ENCODE measurements at regions not wholly inside any gene's neighbourhood (a gene's known extent, or its start where the extent isn't known, plus 50 kb on each side); places are given as distances from the start of the nearest gene placed in this dataset.

DNA sequence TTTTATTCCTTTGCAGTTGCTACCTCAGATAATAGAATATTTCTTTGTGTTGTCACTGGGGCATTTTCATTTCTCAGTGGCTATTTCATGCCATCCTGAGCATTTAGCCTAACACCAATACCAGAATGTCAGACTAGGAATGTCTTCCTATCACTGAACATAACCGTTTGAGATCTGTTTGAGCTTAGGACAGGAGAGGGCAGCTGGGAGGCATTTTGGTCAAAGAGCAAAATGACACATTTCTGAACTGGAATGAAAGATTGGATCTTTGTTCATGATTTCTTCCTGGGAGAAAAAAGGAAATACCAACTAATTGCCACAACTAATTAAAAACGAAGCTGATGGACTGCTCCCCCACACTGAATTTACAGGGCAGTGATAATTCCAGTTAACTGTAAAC is 921.3 kb upstream of the NR2F2 start:
- no peak for TF ChIP-seq EZH2 (IDR thresholded peaks at IDR 0.05; ENCODE audit: insufficient read depth, poor library complexity, severe bottlenecking)
- TF ChIP-seq EZH2phosphoT487 (IDR thresholded peaks at IDR 0.05; ENCODE audit: insufficient read depth, low read depth): no peak

Data from GM23248 (cell line).